A549 (cell line): ENCODE measurements at regions not wholly inside any gene's neighbourhood (a gene's known extent, or its start where the extent isn't known, plus 50 kb on each side); places are given as distances from the start of the nearest gene placed in this dataset.

Source experiments
- ATAC-seq, 2 experiments: fragments of 200-7000 bp in 1 of 2; fragments of >200 bp in 1 of 2; cut with Nextera tagmentation in 1 of 2; cut with Tn5 transposase in 1 of 2; 3 replicates each; pipeline versions ENCODE4 v1.8.0 to v1.9.1; 2018 to 2020; ENCODE audit warnings: mild to moderate bottlenecking in 1 of 2, moderate library complexity in 1 of 2
- CTCF ChIA-PET: fragments of 300-600 bp; sonication (Branson Sonifier 250); formaldehyde crosslinking; extraction: SDS; loops from one replicate; lab custom pipeline; 2021; ENCODE audit warnings: antibody characterized with exemption, inconsistent platforms; lab: Yijun Ruan, JAX
- POLR2A ChIA-PET: fragments of 350-600 bp; formaldehyde crosslinking; extraction: SDS; loops from one replicate; lab custom pipeline; 2021; ENCODE audit warnings: antibody characterized with exemption, inconsistent platforms; lab: Yijun Ruan, JAX
- DNase-seq, 2 experiments: peaks; one replicate each; pipeline versions ENCODE4 v3.0.0 to v3.0.0-alpha.2; 2011 to 2016; ENCODE audit warnings: low read depth in 1 of 2, low spot score in 1 of 2
- FAIRE-seq: peaks from 2 replicates; lab custom pipeline; 2011; peaks lifted over from hg19 to GRCh38; lab: Jason Lieb, UNC
- H3K27ac ChIP-seq, 2 experiments: fragments of >200 bp; sonication (Bioruptor Twin); formaldehyde crosslinking; 3 replicates each; pipeline ENCODE4 v1.5.1; 2016 to 2017
- H3K4me1 ChIP-seq: fragments of >200 bp; sonication (Bioruptor Twin); formaldehyde crosslinking; 3 replicates; pipeline ENCODE4 v1.6.1; 2016
- H3K4me2 ChIP-seq: fragments of >200 bp; sonication (Bioruptor Twin); formaldehyde crosslinking; 3 replicates; pipeline ENCODE4 v1.6.1; 2016
- H3K4me3 ChIP-seq: fragments of >200 bp; sonication (Bioruptor Twin); formaldehyde crosslinking; 3 replicates; pipeline ENCODE4 v1.5.1; 2016
- H3K9me3 ChIP-seq: fragments of >200 bp; sonication (Bioruptor Twin); formaldehyde crosslinking; 3 replicates; pipeline ENCODE4 v1.6.1; 2016
- BHLHE40 ChIP-seq: IDR thresholded peaks from 2 replicates; pipeline ENCODE4 v1.6.1; 2012; ENCODE audit warnings: low read depth, low read length, inconsistent platforms
- CBX2 ChIP-seq: fragments of 200-600 bp; sonication (generic); IDR thresholded peaks from 2 replicates; pipeline ENCODE4 v1.6.1; 2016; ENCODE audit warnings: low read depth, mild to moderate bottlenecking, borderline replicate concordance
- CHD2 ChIP-seq: fragments of 150-350 bp; IDR thresholded peaks from 2 replicates; pipeline ENCODE4 v1.6.1; 2014; ENCODE audit warnings: low read length; ENCODE audit not compliant: partially characterized antibody
- EP300 ChIP-seq, 2 experiments: fragments of >200 bp; sonication (Bioruptor Twin); formaldehyde crosslinking; IDR thresholded peaks; 2 replicates in 1 of 2; 3 replicates in 1 of 2; pipeline ENCODE4 v1.6.1; 2016 to 2017
- ESRRA ChIP-seq: fragments of 150-350 bp; IDR thresholded peaks from 2 replicates; pipeline ENCODE4 v1.6.1; 2014; ENCODE audit warnings: mild to moderate bottlenecking, low read length, borderline replicate concordance
- FOSB ChIP-seq: fragments of 250-450 bp; sonication (Bioruptor Pico); IDR thresholded peaks from 2 replicates; pipeline ENCODE4 v1.5.0; 2020; ENCODE audit warnings: mild to moderate bottlenecking, moderate library complexity
- FOSL2 ChIP-seq, 2 experiments: fragments of 450-650 bp in 1 of 2; fragments of >200 bp in 1 of 2; sonication (Bioruptor Twin) in 1 of 2; formaldehyde crosslinking; IDR thresholded peaks; 2 replicates each; pipeline versions ENCODE4 v1.5.0 to v1.6.1; 2016 to 2020; ENCODE audit warnings: mild to moderate bottlenecking in 1 of 2, moderate library complexity in 1 of 2
- HDAC2 ChIP-seq: fragments of 200-600 bp; sonication (generic); IDR thresholded peaks from 2 replicates; pipeline ENCODE4 v1.6.1; 2016
- HOXB5 ChIP-seq: fragments of 250-450 bp; sonication (Bioruptor Pico); IDR thresholded peaks from 2 replicates; pipeline ENCODE4 v1.5.0; 2020; ENCODE audit warnings: mild to moderate bottlenecking, moderate library complexity
- JUNB ChIP-seq: fragments of >200 bp; sonication (Bioruptor Twin); formaldehyde crosslinking; IDR thresholded peaks from 2 replicates; pipeline ENCODE4 v1.6.1; 2016
- NPAS2 ChIP-seq: fragments of 250-450 bp; sonication (Bioruptor Pico); IDR thresholded peaks from 2 replicates; pipeline ENCODE4 v1.8.0; 2022; ENCODE audit warnings: mild to moderate bottlenecking, moderate library complexity, borderline replicate concordance
- TFCP2L1 ChIP-seq: fragments of 250-450 bp; sonication (Bioruptor Pico); IDR thresholded peaks from 2 replicates; pipeline ENCODE4 v1.5.0; 2021; ENCODE audit warnings: mild to moderate bottlenecking
- ZC3H11A ChIP-seq: fragments of 450-650 bp; IDR thresholded peaks from 2 replicates; pipeline ENCODE4 v1.6.1; 2014; ENCODE audit warnings: antibody characterized with exemption, mild to moderate bottlenecking
- ZSCAN20 ChIP-seq: fragments of 250-450 bp; sonication (Bioruptor Pico); IDR thresholded peaks from 2 replicates; pipeline ENCODE4 v1.8.0; 2022; ENCODE audit warnings: mild to moderate bottlenecking, moderate library complexity
- WGBS: methylation state at CpG from one replicate; pipeline ENCODE4 v1.1.6; 2017; ENCODE audit errors: missing lambda C conversion rate; 5-methylcytosine and 5-hydroxymethylcytosine counted together
- TF ChIP-seq, protein P1 (sequence below): fragments of 150-350 bp; IDR thresholded peaks from 2 replicates; pipeline ENCODE4 v1.6.1; 2014; ENCODE audit warnings: low read depth, mild to moderate bottlenecking, low read length
- TF ChIP-seq, protein P2 (sequence below): fragments of 200-600 bp; sonication (generic); IDR thresholded peaks from 2 replicates; pipeline ENCODE4 v1.6.1; 2016; ENCODE audit warnings: antibody characterized with exemption, mild to moderate bottlenecking, moderate library complexity
- TF ChIP-seq, protein P3 (sequence below): IDR thresholded peaks from 2 replicates; pipeline ENCODE4 v1.6.1; 2012; ENCODE audit warnings: low read depth, borderline replicate concordance
- TF ChIP-seq, protein P4 (sequence below): fragments of 250-450 bp; sonication (Bioruptor Pico); IDR thresholded peaks from 2 replicates; pipeline ENCODE4 v1.5.0; 2020; ENCODE audit warnings: low read depth, mild to moderate bottlenecking, moderate library complexity
- TF ChIP-seq, protein P5 (sequence below): IDR thresholded peaks from 2 replicates; pipeline ENCODE4 v1.6.1; 2012
- TF ChIP-seq, protein P6 (sequence below): fragments of >200 bp; sonication (Bioruptor Twin); formaldehyde crosslinking; IDR thresholded peaks from 3 replicates; pipeline ENCODE4 v1.5.1; 2016

DNA sequence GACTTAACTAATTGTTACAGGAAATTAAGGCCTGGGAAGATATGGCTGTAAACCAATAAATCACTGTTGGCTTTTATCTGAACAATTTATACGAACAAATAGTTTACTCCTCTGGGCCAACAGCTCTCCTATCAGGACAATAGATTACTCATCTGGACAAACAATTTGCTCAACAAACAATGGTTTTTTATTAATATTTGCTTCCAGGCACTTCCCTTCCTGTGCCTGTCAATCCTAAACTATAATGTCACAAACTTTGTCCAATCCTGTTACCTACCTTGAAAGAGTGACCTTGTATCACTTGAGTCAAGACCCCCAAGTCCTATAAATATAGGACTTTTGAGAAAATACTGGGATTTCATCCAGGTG lies 87.6 kb upstream of the OR9Q1 start:
- H3K4me3 ChIP-seq: no peak overlapping the region
- H3K9me3 ChIP-seq: no peaks in the 10 kb centered on the region
- peak; percentile 21 to 31 for DNase-seq
- 4% methylated on average over 1 of the region's 1 CpG for WGBS
- no peak for FAIRE-seq
- POLR2A ChIA-PET: no interaction called here
- H3K4me1 ChIP-seq: peaks cover 8% of the 10 kb centered on the region; the same call in 1 of the 3 replicates
- H3K27ac ChIP-seq: no peak overlapping the region
- ATAC-seq: peak in 1 of 2 experiments; percentile 75; a peak in 3 of 6 replicates
- CTCF ChIA-PET: interaction anchor here (1.2 kb wide), 1 partner anchor 29 kb away, joined by 4 read pairs; no protein-coding TSS in a partner anchor
- H3K4me2 ChIP-seq: no peak overlapping the region; the same call in 2 of the 3 replicates
- TF ChIP-seq, protein P1, sequence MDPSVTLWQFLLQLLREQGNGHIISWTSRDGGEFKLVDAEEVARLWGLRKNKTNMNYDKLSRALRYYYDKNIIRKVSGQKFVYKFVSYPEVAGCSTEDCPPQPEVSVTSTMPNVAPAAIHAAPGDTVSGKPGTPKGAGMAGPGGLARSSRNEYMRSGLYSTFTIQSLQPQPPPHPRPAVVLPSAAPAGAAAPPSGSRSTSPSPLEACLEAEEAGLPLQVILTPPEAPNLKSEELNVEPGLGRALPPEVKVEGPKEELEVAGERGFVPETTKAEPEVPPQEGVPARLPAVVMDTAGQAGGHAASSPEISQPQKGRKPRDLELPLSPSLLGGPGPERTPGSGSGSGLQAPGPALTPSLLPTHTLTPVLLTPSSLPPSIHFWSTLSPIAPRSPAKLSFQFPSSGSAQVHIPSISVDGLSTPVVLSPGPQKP: no peak
- TF ChIP-seq FOSL2 (IDR thresholded peaks at IDR 0.05) (no peak), FOSL2 (CRISPR knock-in tag; IDR thresholded peaks at IDR 0.05) (peak; percentile 36; the same call in 1 of the 2 replicates)
- TF ChIP-seq, protein P2, sequence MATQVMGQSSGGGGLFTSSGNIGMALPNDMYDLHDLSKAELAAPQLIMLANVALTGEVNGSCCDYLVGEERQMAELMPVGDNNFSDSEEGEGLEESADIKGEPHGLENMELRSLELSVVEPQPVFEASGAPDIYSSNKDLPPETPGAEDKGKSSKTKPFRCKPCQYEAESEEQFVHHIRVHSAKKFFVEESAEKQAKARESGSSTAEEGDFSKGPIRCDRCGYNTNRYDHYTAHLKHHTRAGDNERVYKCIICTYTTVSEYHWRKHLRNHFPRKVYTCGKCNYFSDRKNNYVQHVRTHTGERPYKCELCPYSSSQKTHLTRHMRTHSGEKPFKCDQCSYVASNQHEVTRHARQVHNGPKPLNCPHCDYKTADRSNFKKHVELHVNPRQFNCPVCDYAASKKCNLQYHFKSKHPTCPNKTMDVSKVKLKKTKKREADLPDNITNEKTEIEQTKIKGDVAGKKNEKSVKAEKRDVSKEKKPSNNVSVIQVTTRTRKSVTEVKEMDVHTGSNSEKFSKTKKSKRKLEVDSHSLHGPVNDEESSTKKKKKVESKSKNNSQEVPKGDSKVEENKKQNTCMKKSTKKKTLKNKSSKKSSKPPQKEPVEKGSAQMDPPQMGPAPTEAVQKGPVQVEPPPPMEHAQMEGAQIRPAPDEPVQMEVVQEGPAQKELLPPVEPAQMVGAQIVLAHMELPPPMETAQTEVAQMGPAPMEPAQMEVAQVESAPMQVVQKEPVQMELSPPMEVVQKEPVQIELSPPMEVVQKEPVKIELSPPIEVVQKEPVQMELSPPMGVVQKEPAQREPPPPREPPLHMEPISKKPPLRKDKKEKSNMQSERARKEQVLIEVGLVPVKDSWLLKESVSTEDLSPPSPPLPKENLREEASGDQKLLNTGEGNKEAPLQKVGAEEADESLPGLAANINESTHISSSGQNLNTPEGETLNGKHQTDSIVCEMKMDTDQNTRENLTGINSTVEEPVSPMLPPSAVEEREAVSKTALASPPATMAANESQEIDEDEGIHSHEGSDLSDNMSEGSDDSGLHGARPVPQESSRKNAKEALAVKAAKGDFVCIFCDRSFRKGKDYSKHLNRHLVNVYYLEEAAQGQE: no peak

DNA sequence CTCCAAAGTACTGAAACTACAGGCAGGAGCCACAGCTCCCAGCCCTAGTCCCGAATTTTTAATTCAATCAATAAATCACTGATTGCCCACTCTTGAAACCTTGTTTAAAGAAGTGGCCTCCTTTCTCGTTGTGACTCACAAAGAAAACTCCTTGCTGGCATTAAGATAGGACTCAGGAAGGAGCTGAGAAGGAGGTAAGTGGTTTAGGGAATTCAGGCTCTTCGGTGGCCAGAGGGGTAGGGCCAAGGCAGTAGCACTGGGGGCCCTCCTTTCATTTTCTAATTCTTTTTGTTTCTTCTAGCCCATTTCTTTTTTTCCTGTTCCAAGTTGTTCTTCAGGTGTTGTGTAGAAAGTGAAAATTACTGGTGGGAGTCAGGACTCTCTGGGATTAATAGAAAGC lies 86.2 kb upstream of the OR9Q1 start:
- TF ChIP-seq HOXB5 (CRISPR knock-in tag): no peak
- Histone ChIP-seq H3K9me3 (no peaks in the 10 kb centered on the region), H3K4me3 (no peak overlapping the region), H3K4me2 (no peak overlapping the region), H3K4me1 (peaks cover 8% of the 10 kb centered on the region; the same call in 1 of the 3 replicates), H3K27ac (no peak overlapping the region)
- ChIA-PET POLR2A (no interaction called here), CTCF (no interaction called here)
- FAIRE-seq (no peak), ATAC-seq (no peak), DNase-seq (no peak)
- WGBS: 11% methylated on average over 3 of the region's 3 CpGs

DNA sequence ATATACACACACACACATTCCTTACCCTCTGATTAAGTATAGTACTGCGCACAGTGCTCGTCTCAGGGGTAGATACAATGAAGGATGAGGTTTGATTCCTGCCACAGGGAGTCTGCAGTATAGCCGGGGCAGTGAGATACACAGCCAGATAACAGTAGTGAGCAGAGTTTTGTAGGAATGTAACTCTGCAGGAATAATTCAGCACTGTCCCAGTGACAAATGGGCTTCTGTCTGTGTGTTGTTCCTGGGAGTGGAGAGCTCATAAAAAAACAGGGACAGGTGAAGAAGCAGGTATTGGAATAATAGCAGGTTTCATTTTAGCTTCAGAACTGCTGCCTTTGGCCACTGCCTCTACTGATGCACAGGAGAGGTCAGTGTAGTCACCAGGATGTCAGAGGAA lies 85.3 kb upstream of the OR9Q1 start:
- DNase-seq (no peak), ATAC-seq (no peak; a peak in 1 of 6 replicates), FAIRE-seq (no peak)
- H3K4me3 ChIP-seq: no peak overlapping the region
- no peaks in the 10 kb centered on the region for H3K9me3 ChIP-seq
- no peak overlapping the region for H3K27ac ChIP-seq
- peaks cover 8% of the 10 kb centered on the region; the same call in 1 of the 3 replicates for H3K4me1 ChIP-seq
- TF ChIP-seq NPAS2 (no peak), TFCP2L1 (CRISPR knock-in tag) (no peak)
- TF ChIP-seq, protein P3, sequence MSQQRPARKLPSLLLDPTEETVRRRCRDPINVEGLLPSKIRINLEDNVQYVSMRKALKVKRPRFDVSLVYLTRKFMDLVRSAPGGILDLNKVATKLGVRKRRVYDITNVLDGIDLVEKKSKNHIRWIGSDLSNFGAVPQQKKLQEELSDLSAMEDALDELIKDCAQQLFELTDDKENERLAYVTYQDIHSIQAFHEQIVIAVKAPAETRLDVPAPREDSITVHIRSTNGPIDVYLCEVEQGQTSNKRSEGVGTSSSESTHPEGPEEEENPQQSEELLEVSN: no peak
- TF ChIP-seq, protein P4, sequence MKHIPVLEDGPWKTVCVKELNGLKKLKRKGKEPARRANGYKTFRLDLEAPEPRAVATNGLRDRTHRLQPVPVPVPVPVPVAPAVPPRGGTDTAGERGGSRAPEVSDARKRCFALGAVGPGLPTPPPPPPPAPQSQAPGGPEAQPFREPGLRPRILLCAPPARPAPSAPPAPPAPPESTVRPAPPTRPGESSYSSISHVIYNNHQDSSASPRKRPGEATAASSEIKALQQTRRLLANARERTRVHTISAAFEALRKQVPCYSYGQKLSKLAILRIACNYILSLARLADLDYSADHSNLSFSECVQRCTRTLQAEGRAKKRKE: no peak
- no peak overlapping the region for H3K4me2 ChIP-seq
- CTCF ChIA-PET: no interaction called here
- POLR2A ChIA-PET: no interaction called here
- WGBS: 39% methylated on average over 3 of the region's 3 CpGs

DNA sequence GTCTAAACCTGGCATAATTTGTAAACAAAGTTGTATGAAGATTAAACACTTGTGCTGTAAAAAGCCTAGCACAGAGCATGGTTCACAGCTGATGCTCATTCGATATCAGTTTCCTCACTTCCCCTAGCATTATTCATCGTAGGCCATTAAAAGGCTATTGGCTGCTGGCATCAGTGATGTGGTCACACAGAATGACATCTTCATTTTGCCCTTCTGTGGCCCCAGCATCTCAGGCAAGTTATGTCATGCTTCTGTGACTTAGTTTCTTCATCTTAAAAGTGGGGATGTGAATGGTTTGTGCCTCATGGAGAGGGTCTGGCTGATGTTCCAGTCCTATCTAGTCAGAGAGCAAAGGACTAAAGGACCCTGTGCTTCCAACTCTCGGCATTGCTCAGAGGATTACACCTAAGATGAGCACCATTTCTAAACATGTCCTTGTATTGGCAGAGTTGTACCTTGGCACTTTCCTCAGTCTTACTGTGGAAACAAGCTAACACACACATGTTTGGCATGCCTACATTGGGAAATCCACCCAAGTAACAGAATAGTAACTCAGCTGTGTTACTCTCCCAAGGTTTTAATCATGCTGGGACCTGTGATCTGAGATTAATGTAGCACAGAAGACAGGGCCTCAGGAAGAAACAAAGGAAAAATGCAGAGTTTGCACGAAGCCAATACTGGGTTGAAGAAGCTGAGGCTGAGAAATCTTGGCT lies 83.5 kb upstream of the OR9Q1 start:
- Histone ChIP-seq H3K4me3 (no peak overlapping the region), H3K9me3 (no peaks in the 10 kb centered on the region), H3K27ac (no peak overlapping the region), H3K4me2 (no peak overlapping the region), H3K4me1 (peaks cover 8% of the 10 kb centered on the region; the same call in 1 of the 3 replicates)
- FAIRE-seq (no peak), ATAC-seq (no peak), DNase-seq (no peak)
- ChIA-PET POLR2A (no interaction called here), CTCF (interaction anchor here (0.9 to 1.6 kb wide), 4 partner anchors 11 to 88 kb away, joined by 3 read pairs; no protein-coding TSS in a partner anchor)
- WGBS: 26% methylated on average over 4 of the region's 4 CpGs
- no peak for TF ChIP-seq EP300 (IDR thresholded peaks at IDR 0.05)
- no peak for TF ChIP-seq JUNB
- TF ChIP-seq, protein P5, sequence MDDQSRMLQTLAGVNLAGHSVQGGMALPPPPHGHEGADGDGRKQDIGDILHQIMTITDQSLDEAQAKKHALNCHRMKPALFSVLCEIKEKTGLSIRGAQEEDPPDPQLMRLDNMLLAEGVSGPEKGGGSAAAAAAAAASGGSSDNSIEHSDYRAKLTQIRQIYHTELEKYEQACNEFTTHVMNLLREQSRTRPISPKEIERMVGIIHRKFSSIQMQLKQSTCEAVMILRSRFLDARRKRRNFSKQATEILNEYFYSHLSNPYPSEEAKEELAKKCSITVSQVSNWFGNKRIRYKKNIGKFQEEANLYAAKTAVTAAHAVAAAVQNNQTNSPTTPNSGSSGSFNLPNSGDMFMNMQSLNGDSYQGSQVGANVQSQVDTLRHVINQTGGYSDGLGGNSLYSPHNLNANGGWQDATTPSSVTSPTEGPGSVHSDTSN: no peak
- TF ChIP-seq FOSB (CRISPR knock-in tag): no peak
- no peak for TF ChIP-seq ZC3H11A
- TF ChIP-seq HDAC2: no peak
- TF ChIP-seq ESRRA: no peak
- TF ChIP-seq BHLHE40: no peak
- TF ChIP-seq ZSCAN20 (CRISPR knock-in tag): no peak
- TF ChIP-seq CHD2: no peak
- TF ChIP-seq CBX2: no peak
- TF ChIP-seq, protein P6, sequence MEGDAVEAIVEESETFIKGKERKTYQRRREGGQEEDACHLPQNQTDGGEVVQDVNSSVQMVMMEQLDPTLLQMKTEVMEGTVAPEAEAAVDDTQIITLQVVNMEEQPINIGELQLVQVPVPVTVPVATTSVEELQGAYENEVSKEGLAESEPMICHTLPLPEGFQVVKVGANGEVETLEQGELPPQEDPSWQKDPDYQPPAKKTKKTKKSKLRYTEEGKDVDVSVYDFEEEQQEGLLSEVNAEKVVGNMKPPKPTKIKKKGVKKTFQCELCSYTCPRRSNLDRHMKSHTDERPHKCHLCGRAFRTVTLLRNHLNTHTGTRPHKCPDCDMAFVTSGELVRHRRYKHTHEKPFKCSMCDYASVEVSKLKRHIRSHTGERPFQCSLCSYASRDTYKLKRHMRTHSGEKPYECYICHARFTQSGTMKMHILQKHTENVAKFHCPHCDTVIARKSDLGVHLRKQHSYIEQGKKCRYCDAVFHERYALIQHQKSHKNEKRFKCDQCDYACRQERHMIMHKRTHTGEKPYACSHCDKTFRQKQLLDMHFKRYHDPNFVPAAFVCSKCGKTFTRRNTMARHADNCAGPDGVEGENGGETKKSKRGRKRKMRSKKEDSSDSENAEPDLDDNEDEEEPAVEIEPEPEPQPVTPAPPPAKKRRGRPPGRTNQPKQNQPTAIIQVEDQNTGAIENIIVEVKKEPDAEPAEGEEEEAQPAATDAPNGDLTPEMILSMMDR: no peak
